Muscle of arm (tissue), 1 donor: ENCODE measurements at regions not wholly inside any gene's neighbourhood (a gene's known extent, or its start where the extent isn't known, plus 50 kb on each side); places are given as distances from the start of the nearest gene placed in this dataset.
A peak's percentile ranks its signal among the peaks of the same experiment; 100 is the strongest.

ENCODE experiments used
- DNase-seq: peaks from one replicate; pipeline ENCODE4 v3.0.0-alpha.2; 2013

DNA sequence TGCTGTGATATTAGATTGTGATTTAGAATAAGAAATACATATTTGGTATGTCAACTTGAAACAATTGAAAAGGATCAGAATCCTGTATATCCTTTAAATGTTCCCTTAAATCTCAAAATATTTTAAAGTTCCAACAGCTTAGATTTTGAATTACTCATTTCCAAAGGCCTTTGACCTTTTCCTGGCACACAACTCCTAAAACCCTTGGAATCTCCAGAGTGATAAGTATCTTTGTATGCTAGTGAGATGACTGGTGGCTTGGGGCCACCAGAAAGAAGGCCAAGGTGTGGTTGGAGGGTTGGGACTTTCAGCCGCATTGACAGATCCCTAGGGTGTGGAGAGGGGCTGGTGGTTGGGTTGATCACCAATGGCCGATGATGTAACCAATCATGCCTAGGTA, 104.7 kb downstream of the YIPF5 start:
- DNase-seq, result no peak

DNA sequence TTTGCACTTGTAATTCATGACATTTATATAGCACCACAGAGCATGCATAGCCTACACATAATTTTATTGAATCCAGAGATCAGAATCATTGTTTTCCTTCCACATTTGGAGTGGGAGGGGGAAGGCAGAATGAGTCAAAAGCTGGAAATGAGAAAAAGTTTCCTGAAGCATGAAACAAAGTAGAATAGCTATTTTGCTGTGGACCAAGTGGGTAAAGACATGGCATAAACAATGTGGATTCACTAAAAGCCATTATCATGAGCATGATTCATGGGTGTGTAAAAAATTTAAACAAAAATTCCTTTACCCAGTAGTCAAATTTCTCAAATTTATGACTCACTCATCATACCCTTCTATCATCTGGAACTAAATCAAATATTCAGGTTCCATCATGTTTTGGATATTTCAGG, 97.9 kb downstream of the YIPF5 start:
- DNase-seq, result no peak

DNA sequence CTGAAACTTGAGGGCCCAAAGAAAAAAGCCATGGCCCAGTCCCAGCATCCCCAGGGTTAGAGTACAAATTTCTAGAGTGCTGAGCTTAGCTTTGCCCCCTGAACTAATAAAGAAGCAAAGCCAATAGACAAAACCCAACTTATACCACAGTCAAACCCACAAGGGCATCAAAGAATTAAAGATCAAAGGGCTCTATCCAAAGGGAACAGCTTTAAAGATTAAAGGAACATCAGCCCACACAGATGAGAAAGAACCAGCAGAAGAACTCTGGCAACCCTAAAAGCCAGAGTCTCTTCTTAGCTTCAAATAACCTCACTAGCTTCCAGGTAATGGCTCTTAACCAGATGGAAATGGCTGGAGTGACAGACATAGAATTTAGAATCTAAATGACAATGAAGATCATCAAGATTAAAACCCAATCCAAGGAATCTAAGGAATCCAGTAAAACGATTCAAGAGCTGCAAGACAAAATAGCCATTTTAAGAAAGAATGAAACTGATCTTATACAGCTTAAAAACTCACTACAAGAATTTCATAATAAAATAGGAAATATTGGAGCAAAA, 93.9 kb downstream of the YIPF5 start:
- no peak for DNase-seq

DNA sequence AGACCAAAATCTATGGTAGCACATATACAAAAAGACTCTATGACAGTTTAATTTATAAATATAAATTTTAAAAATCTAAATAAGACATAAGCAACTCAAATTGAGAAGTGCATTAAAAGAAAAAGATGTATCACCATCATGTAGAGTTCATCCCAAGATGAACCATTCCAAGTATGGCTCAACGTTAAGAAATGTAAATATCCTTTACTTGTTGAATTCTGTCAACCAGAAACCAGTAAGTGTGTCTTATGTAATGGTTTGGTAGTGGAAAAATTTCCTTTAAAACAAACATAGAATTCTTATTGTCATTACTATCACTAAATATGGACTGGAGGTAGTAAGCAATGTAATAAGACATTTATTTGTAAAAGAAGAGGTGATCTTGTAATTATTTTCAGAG, 87.3 kb downstream of the YIPF5 start:
- DNase-seq, result no peak

DNA sequence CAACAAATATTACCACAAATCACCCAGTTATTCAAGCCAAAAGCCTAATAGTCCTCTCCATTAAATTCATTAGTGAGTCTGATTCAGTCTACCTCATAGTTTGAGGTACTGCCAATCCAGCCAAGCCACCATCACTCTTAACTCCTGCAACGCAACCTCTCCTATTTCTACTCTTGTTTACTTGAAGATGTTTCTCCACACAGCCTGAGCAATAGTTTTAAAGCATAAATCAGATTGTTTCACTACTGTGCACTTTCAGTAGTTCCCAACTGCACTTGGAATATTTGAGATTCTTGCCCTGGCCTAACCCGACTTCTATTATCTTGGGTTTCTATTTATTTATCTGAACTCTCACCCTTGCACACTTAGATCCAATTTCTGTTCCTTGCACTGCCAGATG, 85.5 kb downstream of the YIPF5 start:
- no peak for DNase-seq

DNA sequence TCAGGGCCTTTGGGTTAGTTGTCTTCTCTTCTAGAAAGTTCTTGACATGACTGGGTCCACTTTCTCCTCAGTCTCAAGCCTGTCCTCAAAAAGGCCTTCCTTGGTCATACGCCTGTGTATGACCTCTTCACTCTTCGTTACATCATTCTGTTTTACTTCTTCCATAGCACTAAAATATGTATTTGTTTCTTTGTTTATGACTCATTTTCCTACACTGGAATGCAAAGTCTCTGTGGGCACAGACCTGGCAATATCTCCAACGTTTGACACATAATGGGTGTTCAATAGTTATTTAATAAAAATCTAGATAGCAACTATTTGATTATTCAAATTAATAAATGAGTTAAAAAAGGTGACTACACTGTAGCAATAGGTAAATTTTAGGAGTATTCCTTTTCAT, 85.1 kb downstream of the YIPF5 start:
- no peak for DNase-seq

DNA sequence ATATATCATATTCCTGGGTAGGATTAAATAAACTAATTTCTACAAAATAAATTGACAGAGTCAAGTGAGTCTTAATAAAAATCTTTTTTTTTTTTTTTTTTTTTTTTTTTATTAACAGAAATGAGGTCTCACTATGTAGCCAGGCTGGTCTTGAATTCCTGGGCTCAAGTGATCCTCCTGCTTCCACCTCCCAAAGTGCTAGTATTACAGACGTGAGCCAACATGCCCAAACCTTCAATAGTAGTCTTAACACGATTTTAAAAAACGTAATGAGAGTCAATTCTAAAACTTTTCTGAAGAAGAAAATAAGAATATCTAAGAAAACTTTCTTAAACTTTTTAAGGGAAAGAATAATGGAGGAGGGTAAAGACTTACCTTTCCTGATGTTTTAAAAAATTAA, 84.2 kb downstream of the YIPF5 start:
- no peak for DNase-seq

DNA sequence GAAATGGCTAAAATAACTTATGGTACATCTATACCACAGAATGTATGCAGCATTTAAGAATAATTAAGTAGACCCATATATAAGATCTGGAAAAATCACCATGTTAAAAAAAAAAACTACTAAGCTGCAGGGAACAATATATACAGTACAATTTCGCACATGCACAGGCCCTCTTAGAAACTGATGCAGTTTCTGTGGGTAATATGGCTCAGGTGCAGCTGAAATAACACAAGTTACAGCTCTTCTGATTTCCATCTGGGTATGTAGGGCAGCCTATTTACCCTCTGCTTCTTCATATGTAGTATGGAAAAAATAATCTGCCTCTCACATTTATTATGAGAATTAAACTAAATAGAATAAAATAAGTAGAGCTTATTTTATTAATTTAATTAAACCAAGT, 82.9 kb downstream of the YIPF5 start:
- no peak for DNase-seq

DNA sequence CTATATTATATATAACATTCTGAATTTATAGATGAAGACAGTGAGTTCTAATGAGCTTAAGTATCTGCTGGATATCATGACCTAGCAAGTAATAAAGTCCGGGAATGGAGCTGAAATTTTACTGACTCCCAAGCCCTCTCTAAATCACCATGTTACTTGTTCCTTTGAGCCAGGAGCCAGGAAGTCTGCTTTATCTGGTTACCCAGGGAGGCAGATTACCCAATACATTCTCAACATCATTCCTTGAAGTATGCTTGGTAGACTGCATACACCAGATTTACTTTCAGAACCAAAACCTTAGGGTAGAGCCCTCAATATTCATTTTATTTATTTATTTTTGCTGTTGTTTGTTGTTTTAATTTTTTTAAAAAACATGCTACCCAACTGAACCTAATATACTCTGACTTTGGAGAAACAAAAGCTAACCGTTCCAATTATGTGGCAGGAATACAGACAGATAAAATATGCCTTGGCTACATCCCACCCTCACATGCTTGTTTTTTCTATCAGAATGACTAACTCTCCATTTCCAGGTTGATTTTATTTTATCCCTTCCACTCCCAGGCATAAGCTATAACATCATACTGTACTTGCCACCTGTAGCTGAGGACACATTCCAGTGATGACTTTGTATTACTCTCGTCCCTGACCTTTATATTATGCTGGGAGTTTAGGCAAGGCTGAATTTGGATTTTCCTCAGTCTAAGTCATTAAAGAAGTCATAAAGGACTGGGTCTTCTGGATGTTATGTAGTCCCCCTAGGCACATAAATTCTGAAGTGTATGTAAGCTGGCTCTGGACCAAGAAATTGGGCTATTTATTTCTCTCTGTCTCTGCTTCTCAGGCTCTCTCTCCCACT, 82.0 kb downstream of the YIPF5 start:
- DNase-seq, result peak; percentile 60

DNA sequence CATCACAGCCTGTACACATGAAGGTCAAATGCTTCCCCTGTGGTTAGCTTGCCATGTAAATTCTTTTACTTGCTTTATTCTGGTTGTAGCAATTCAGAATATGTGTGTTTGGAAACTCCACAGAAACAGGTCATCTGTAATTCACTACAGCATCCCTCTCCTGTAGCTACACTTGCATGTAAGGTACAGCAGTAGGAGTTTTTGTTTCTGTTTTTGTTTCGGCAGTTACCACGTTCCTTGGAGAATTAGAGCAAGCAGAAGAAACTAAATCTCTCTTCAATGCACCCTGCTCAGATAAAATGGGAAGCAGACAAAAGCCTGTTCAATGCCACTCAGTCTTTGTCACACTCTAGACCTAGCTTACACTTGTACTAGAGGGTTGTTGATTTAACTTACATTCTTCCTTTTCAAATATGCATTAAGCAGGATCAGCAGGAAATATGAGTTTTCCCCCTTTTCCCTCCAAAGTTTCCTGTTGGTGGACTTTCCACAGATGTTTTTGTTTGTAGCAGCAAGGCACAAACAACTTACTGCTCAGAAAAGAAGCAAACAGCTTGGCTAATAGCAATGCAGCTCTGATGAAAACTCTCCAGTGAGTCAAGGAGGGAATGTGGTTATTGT, 80.9 kb downstream of the YIPF5 start:
- DNase-seq, result peak; percentile 32

DNA sequence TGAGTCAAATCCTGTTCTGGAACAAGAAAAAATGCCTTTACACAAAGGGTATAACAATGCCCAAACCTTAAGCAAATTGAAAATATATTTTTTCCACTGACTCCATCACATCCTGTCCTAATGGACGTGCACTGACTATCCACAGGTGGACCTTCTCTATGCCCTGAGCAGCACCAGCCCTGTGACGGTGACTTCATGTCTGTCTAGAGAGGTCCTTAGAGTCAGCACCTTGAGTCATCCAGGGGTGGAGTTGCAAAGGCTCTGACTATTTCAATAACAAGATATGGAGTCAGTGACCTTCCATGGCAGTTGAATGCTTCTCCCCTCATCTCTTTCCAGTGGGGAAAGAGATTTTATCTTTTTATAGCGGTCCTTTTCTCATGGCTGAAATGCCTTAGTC, 78.0 kb downstream of the YIPF5 start:
- no peak for DNase-seq

DNA sequence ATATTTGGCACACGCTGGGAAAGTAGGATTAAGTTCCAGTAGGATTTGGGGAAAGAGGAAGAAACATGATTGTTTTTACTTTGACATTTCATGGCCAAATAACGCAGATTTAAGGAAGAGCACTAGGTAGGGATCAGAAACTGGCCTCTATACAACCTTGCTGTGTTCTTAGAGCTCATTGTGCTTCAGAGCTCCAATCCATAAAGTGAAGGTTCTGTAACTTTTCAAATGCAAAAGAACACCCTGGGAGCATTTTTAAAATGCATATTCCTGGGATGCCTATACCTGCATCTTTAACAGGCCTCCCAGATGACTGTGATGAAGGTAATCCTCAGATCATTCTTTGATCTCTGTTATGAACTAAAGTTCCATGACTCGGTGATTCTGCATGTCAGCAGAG, 77.1 kb downstream of the YIPF5 start:
- no peak for DNase-seq

DNA sequence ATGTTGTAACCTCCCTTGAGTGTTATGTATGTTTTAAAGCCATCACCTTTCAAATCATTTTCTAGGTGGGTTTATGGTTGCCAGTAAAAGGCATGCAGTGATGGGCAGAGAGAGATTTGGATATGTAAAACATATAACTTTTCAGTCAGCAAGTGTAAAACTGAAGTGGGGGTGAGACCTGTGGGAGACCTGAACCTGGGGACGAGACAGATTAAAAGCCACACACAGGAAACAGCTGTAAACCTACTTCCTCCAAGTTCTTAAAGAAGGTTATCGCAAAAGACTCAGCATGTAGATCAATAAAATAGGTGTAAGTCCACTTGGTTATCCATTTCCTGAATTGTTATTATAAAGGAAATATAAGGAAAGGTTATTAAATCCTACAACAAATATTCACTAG, 76.6 kb downstream of the YIPF5 start:
- DNase-seq, result no peak

DNA sequence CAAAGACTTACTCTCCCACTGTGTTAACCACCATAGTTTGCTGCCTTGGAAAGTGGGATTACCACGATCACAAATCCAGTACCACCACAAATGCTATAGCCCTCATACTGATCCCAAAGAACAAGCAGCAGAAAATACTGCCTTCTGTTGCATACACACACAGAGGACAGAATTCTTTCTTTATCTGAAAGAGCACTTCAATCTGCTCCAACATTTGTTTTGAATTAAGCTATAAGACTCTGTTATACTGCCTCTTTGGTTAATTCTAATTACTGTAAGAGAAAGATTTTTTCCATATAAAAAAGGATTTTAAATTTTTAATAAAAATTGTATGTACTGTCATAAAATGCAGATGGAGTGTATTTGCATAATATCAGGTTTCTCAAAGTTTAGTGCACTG, 69.8 kb downstream of the YIPF5 start:
- no peak for DNase-seq

DNA sequence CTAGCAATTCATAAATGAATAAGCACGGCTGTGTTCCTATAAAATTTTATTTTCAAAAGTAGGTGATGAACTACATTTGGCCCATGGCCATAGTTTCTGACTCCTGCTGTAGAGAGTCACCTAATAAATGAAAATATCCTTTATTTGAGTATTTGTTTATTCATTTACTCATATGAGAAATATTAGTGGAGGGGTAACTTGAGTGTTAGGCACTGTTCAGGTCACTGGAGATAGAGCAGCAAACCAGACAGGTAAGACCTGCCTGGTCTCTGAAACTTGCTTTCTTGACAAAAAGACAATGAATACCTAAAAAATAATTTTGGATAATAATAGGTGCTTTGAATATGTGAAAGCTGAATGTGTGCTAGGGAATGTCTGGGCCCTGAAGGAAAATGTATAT, 68.8 kb downstream of the YIPF5 start:
- no peak for DNase-seq

DNA sequence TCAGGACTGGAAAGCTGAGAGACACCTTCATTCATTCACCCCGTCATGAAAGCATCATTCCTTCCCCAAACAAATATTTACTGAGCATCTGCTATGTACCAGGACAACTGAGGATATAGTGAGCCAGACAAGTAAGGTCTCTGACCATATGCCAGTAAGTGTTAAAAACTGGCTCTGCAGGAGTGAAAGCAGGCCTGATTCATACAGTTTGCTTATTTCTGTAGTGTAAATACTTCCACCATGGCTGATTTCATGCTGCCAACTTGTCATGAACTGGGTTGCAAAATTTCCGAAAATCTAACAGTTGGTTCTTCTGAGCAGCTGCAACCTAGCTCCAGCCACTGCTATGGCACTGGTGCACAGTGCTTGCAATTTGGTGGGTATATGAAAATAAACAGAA, 68.1 kb downstream of the YIPF5 start:
- no peak for DNase-seq

DNA sequence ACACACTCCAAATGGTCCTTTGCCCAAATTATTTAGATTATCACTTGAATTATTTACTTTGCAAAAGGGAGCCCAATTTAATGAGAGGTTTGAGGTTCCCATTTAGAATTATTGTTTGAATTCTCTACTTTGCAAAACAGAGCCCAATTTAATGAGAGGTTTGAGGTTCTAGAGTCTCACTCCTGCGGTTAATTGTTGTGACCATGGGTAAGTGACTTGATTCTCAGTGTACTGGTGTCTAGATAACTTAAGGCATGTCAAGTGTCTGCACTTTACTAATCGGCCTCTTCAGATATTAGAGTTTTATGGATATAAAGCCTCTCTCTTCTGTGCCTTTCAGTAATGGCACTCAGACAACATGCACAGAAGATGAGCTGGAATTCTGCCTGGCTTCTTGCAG, 67.5 kb downstream of the YIPF5 start:
- DNase-seq, result no peak

DNA sequence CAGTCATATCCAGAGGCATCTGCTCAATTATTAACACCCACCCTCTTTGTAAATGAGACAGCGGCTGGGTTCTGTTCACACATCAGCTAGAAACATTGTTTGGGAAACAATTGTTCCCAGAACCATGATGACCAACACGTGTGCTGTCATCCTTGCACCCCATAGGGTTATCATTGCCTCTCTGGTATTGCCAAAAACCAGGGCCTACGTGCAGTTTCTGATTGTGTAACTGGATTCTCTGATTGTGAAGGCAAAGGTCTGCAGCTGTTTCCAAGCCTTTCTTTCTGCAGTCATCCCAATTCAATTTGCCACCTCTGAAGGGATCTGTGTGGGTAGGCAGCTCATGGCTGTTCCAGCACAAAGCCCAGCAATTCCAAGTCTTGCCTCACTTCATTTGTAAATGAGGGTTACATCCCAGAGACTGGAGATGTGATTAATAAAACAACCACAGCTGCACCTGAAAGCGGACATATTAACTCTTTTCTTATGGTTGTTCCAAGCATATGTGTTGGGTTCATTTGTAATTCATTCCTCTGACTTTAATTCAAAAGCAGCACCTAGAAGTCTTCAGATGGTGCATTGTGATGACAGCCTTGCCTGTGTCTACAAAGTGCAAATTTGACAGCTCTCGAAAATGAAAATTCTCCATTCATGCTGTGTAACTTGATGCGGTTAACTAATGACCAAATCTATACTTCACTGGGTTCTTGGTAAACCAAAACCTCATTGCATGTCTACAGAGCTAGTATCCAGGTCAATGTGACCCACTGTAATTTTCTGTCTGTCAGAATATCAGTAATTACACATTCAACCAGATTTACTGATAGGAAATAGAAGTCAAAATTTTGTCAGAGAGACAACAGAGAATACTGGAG, 66.6 kb downstream of the YIPF5 start:
- DNase-seq, result no peak

DNA sequence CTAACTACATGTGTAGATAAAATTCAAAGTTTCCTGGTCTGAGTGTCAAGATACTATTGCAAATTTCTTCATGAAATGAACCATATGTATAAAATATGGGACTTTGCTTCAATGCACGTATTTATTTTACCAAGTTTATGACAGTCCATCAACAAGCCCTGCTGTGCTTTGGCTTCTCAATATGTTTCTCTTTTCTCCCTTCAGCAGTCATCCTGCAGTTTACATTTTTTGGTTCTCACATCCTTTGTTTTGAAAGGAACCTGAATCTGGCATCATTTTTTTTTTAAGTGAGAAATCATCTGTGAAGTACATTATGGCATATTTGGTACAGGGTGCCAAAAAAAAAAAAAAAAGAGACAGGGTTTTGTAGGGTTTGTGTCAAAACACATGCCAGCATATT, 65.1 kb downstream of the YIPF5 start:
- DNase-seq, result no peak

DNA sequence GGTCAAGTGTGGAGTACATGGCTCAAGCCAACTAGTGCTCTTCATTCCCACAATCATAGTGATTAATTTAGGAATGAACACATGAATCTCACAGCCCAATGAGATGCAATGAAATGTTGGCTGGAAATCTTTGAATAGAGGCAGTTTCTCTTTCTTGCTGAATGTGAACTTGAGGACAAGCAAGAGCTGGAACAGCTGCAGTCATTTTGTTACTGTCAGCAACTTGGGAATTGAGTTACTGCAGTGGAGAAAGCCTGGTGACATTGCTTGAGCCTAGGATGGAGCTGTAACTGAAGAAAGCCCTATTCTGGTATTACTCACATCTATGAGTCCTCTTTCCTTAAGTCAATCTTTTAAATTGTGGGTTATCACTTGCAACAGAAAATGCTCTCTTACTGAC, 62.3 kb downstream of the YIPF5 start:
- DNase-seq, result no peak
